Central memory CD8-positive, alpha-beta T cell (primary cell): ENCODE measurements at regions not wholly inside any gene's neighbourhood (a gene's known extent, or its start where the extent isn't known, plus 50 kb on each side); places are given as distances from the start of the nearest gene placed in this dataset.

Experiments used
- ATAC-seq: fragments of 150-1000 bp; cut with Tn5 transposase; replicated peaks from 2 replicates; pipeline ENCODE4 v1.10.0; 2022; ENCODE audit warnings: mild to moderate bottlenecking, moderate FRiP score, moderate number of reproducible peaks; ENCODE audit not compliant: poor library complexity, severe bottlenecking; ENCODE audit errors: extremely low read depth
- DNase-seq, 2 donors: peaks; one replicate each; pipeline ENCODE4 v3.0.0; 2021; ENCODE audit warnings: low spot score in 2 of 2
- H3K27ac Mint-ChIP-seq: one replicate; pipeline ENCODE4 v1.8.0; 2022; ENCODE audit warnings: low read depth, mild to moderate bottlenecking, moderate library complexity, mixed read lengths
- H3K27me3 Mint-ChIP-seq: one replicate; pipeline ENCODE4 v1.8.0; 2022; ENCODE audit warnings: mixed read lengths
- H3K36me3 Mint-ChIP-seq: one replicate; pipeline ENCODE4 v1.8.0; 2022; ENCODE audit warnings: mild to moderate bottlenecking, moderate library complexity, mixed read lengths; ENCODE audit not compliant: insufficient read depth
- H3K4me1 Mint-ChIP-seq: one replicate; pipeline ENCODE4 v1.8.0; 2022; ENCODE audit warnings: mixed read lengths
- H3K4me3 Mint-ChIP-seq: one replicate; pipeline ENCODE4 v1.8.0; 2022; ENCODE audit warnings: mild to moderate bottlenecking, moderate library complexity, mixed read lengths
- H3K9me3 Mint-ChIP-seq: one replicate; pipeline ENCODE4 v1.8.0; 2022; ENCODE audit warnings: mixed read lengths

GRCh38 chr9:89721176-89721700 lies 116.4 kb downstream of the GADD45G start:
- Mint-ChIP-seq H3K4me3 (no peak overlapping the region), H3K27me3 (peaks cover 12% of the 10 kb centered on the region), H3K4me1 (no peaks in the 10 kb centered on the region), H3K27ac (no peak overlapping the region), H3K9me3 (no peaks in the 10 kb centered on the region), H3K36me3 (no peaks in the 10 kb centered on the region)
- ATAC-seq (no peak), DNase-seq (no peak)

GRCh38 chr9:89721971-89722530 lies 117.2 kb downstream of the GADD45G start:
- Mint-ChIP-seq H3K9me3 (no peaks in the 10 kb centered on the region), H3K36me3 (no peaks in the 10 kb centered on the region), H3K4me3 (no peak overlapping the region), H3K4me1 (no peaks in the 10 kb centered on the region), H3K27me3 (peaks cover 12% of the 10 kb centered on the region), H3K27ac (no peak overlapping the region)
- ATAC-seq (no peak), DNase-seq (no peak)

GRCh38 chr9:89722712-89723111 lies 117.9 kb downstream of the GADD45G start:
- Mint-ChIP-seq H3K4me1 (no peaks in the 10 kb centered on the region), H3K36me3 (no peaks in the 10 kb centered on the region), H3K27me3 (peaks cover 12% of the 10 kb centered on the region), H3K9me3 (no peaks in the 10 kb centered on the region), H3K27ac (no peak overlapping the region), H3K4me3 (no peak overlapping the region)
- ATAC-seq (no peak), DNase-seq (no peak)

GRCh38 chr9:89723469-89724100 lies 118.8 kb downstream of the GADD45G start:
- H3K4me1 Mint-ChIP-seq, result no peaks in the 10 kb centered on the region
- H3K27me3 Mint-ChIP-seq, result peaks cover 12% of the 10 kb centered on the region
- no peak overlapping the region for H3K27ac Mint-ChIP-seq

GRCh38 chr9:89724659-89725058 lies 119.8 kb downstream of the GADD45G start:
- H3K27ac Mint-ChIP-seq, result no peak overlapping the region
- H3K4me1 Mint-ChIP-seq, result no peaks in the 10 kb centered on the region
- ATAC-seq (no peak), DNase-seq (no peak)
- H3K4me3 Mint-ChIP-seq, result no peak overlapping the region
- no peaks in the 10 kb centered on the region for H3K9me3 Mint-ChIP-seq
- H3K36me3 Mint-ChIP-seq, result no peaks in the 10 kb centered on the region
- peaks cover 12% of the 10 kb centered on the region for H3K27me3 Mint-ChIP-seq

More at GRCh38 chr9:89723469-89724100, 118.8 kb downstream of the GADD45G start:
- H3K4me3 Mint-ChIP-seq, result no peak overlapping the region
- ATAC-seq (no peak), DNase-seq (no peak)
- no peaks in the 10 kb centered on the region for H3K36me3 Mint-ChIP-seq
- H3K9me3 Mint-ChIP-seq, result no peaks in the 10 kb centered on the region

- no peak overlapping the region for H3K4me3 Mint-ChIP-seq
- DNase-seq (no peak), ATAC-seq (no peak)
- no peaks in the 10 kb centered on the region for H3K9me3 Mint-ChIP-seq
- no peak overlapping the region for H3K27ac Mint-ChIP-seq
- H3K36me3 Mint-ChIP-seq, result no peaks in the 10 kb centered on the region
- H3K27me3 Mint-ChIP-seq, result peaks cover 12% of the 10 kb centered on the region
- no peaks in the 10 kb centered on the region for H3K4me1 Mint-ChIP-seq
Observed at GRCh38 chr9:89725271-89725670, 120.5 kb downstream of the GADD45G start.

GRCh38 chr9:89729954-89730530 lies 125.2 kb downstream of the GADD45G start:
- Mint-ChIP-seq H3K27ac (no peak overlapping the region), H3K4me1 (no peaks in the 10 kb centered on the region), H3K4me3 (no peak overlapping the region), H3K27me3 (peaks cover 7% of the 10 kb centered on the region), H3K9me3 (no peaks in the 10 kb centered on the region), H3K36me3 (no peaks in the 10 kb centered on the region)
- no peak for DNase-seq
- ATAC-seq, result no peak

- H3K4me1 Mint-ChIP-seq, result no peaks in the 10 kb centered on the region
- H3K4me3 Mint-ChIP-seq, result no peak overlapping the region
- no peaks in the 10 kb centered on the region for H3K36me3 Mint-ChIP-seq
- DNase-seq (no peak), ATAC-seq (no peak)
- H3K27me3 Mint-ChIP-seq, result peaks cover 7% of the 10 kb centered on the region
- no peaks in the 10 kb centered on the region for H3K9me3 Mint-ChIP-seq
- no peak overlapping the region for H3K27ac Mint-ChIP-seq
Observed at GRCh38 chr9:89730715-89731114, 125.9 kb downstream of the GADD45G start.

- Mint-ChIP-seq H3K27me3 (peaks cover 7% of the 10 kb centered on the region), H3K9me3 (no peaks in the 10 kb centered on the region), H3K36me3 (no peaks in the 10 kb centered on the region), H3K4me3 (no peak overlapping the region), H3K4me1 (no peaks in the 10 kb centered on the region), H3K27ac (no peak overlapping the region)
- no peak for ATAC-seq
- DNase-seq, result no peak
Observed at GRCh38 chr9:89731262-89732182, 126.7 kb downstream of the GADD45G start.

GRCh38 chr9:89732295-89732938 lies 127.6 kb downstream of the GADD45G start:
- ATAC-seq (no peak), DNase-seq (no peak)
- Mint-ChIP-seq H3K9me3 (no peaks in the 10 kb centered on the region), H3K27me3 (peaks cover 7% of the 10 kb centered on the region), H3K4me3 (no peak overlapping the region), H3K36me3 (no peaks in the 10 kb centered on the region), H3K27ac (no peak overlapping the region), H3K4me1 (no peaks in the 10 kb centered on the region)

GRCh38 chr9:89732939-89733324 lies 128.1 kb downstream of the GADD45G start:
- DNase-seq (no peak), ATAC-seq (no peak)
- no peak overlapping the region for H3K4me3 Mint-ChIP-seq
- H3K4me1 Mint-ChIP-seq, result no peaks in the 10 kb centered on the region
- no peaks in the 10 kb centered on the region for H3K36me3 Mint-ChIP-seq
- peaks cover 7% of the 10 kb centered on the region for H3K27me3 Mint-ChIP-seq
- no peaks in the 10 kb centered on the region for H3K9me3 Mint-ChIP-seq
- no peak overlapping the region for H3K27ac Mint-ChIP-seq

GRCh38 chr9:89734600-89735041 lies 129.8 kb downstream of the GADD45G start:
- peaks cover 5% of the 10 kb centered on the region for H3K4me1 Mint-ChIP-seq
- no peaks in the 10 kb centered on the region for H3K36me3 Mint-ChIP-seq
- no peak for DNase-seq
- ATAC-seq, result no peak
- no peak overlapping the region for H3K4me3 Mint-ChIP-seq
- no peaks in the 10 kb centered on the region for H3K9me3 Mint-ChIP-seq
- H3K27ac Mint-ChIP-seq, result no peak overlapping the region
- peaks cover 20% of the 10 kb centered on the region for H3K27me3 Mint-ChIP-seq
